BLaER1 treated with 17β-estradiol and CSF1 and Interleukin-3, amounts not matched to agents 10 nM and 100 nM (cell line): ENCODE measurements at regions not wholly inside any gene's neighbourhood (a gene's known extent, or its start where the extent isn't known, plus 50 kb on each side); places are given as distances from the start of the nearest gene placed in this dataset.

ENCODE experiments used
- H3K27ac ChIP-seq, 11 experiments: shearing (Covaris generic); formaldehyde crosslinking; 2 replicates each; pipeline ENCODE4 v1.8.1; 2022
- H3K27me3 ChIP-seq, 11 experiments: shearing (Covaris generic); formaldehyde crosslinking; 2 replicates each; pipeline ENCODE4 v1.8.1; 2022
- H3K36me3 ChIP-seq, 11 experiments: shearing (Covaris generic); formaldehyde crosslinking; 2 replicates each; pipeline ENCODE4 v1.8.1; 2022
- H3K4me1 ChIP-seq, 10 experiments: shearing (Covaris generic); formaldehyde crosslinking; 2 replicates each; pipeline ENCODE4 v1.8.1; 2022
- H3K4me2 ChIP-seq, 11 experiments: shearing (Covaris generic); formaldehyde crosslinking; 2 replicates each; pipeline ENCODE4 v1.8.1; 2022
- H3K4me3 ChIP-seq, 10 experiments: shearing (Covaris generic); formaldehyde crosslinking; 2 replicates each; pipeline ENCODE4 v1.8.1; 2022
- H3K9ac ChIP-seq, 11 experiments: shearing (Covaris generic); formaldehyde crosslinking; 2 replicates each; pipeline ENCODE4 v1.8.1; 2022
- H3K9me3 ChIP-seq, 11 experiments: shearing (Covaris generic); formaldehyde crosslinking; replicated peaks in 1 of 11; 2 replicates each; pipeline ENCODE4 v1.8.1; 2022
- H4K20me1 ChIP-seq, 11 experiments: shearing (Covaris generic); formaldehyde crosslinking; 2 replicates each; pipeline ENCODE4 v1.8.1; 2022
- Cebpa-rat ChIP-seq, 11 experiments: shearing (Covaris generic); IDR thresholded peaks; 2 replicates each; pipeline ENCODE4 v1.8.1; 2022

- no peak for TF ChIP-seq Cebpa-rat (IDR thresholded peaks at IDR 0.05)
- H3K4me3 ChIP-seq: no peak overlapping the region
- no peak overlapping the region for H3K27ac ChIP-seq
- H3K9ac ChIP-seq: no peak overlapping the region
- peak overlapping the region in 3 of 11 experiments; percentile 24 to 32 (median 29); a peak in 2 of 22 replicates for H3K4me2 ChIP-seq
- no peaks in the 10 kb centered on the region for H4K20me1 ChIP-seq
- no peaks in the 10 kb centered on the region for H3K9me3 ChIP-seq
- no peaks in the 10 kb centered on the region for H3K36me3 ChIP-seq
- H3K27me3 ChIP-seq: no peaks in the 10 kb centered on the region
- H3K4me1 ChIP-seq: peaks cover 0 to 15% (median 6%) of the 10 kb centered on the region in 10 experiments; a peak in 13 of 20 replicates
Measured at GRCh38 chr5:61731267-61731945, 399.3 kb downstream of the ZSWIM6 start.

- Histone ChIP-seq H3K9ac (no peak overlapping the region), H3K4me3 (no peak overlapping the region), H3K27me3 (no peaks in the 10 kb centered on the region), H3K36me3 (no peaks in the 10 kb centered on the region), H3K27ac (no peak overlapping the region), H3K9me3 (no peaks in the 10 kb centered on the region), H4K20me1 (no peaks in the 10 kb centered on the region), H3K4me2 (no peak overlapping the region), H3K4me1 (peaks cover 0 to 20% (median 12%) of the 10 kb centered on the region in 10 experiments; a peak in 14 of 20 replicates)
- TF ChIP-seq Cebpa-rat (IDR thresholded peaks at IDR 0.05): no peak
Measured at GRCh38 chr5:61731946-61732314, 399.9 kb downstream of the ZSWIM6 start.

- no peak overlapping the region for H3K4me2 ChIP-seq
Measured at GRCh38 chr5:61732369-61732768, 400.3 kb downstream of the ZSWIM6 start.

GRCh38 chr5:61732796-61733195, 400.7 kb downstream of the ZSWIM6 start:
- no peak for TF ChIP-seq Cebpa-rat (IDR thresholded peaks at IDR 0.05)
- no peak overlapping the region for H3K4me2 ChIP-seq

More at GRCh38 chr5:61732369-61732768, 400.3 kb downstream of the ZSWIM6 start:
- Histone ChIP-seq H4K20me1 (no peaks in the 10 kb centered on the region), H3K27ac (no peak overlapping the region), H3K4me3 (no peak overlapping the region), H3K4me1 (peaks cover 0 to 24% (median 16%) of the 10 kb centered on the region in 10 experiments; a peak in 14 of 20 replicates), H3K27me3 (no peaks in the 10 kb centered on the region), H3K36me3 (no peaks in the 10 kb centered on the region), H3K9me3 (no peaks in the 10 kb centered on the region), H3K9ac (no peak overlapping the region)
- no peak for TF ChIP-seq Cebpa-rat (IDR thresholded peaks at IDR 0.05)

GRCh38 chr5:61734001-61734400, 401.9 kb downstream of the ZSWIM6 start:
- no peak for TF ChIP-seq Cebpa-rat (IDR thresholded peaks at IDR 0.05)
- H3K27me3 ChIP-seq: no peaks in the 10 kb centered on the region
- no peaks in the 10 kb centered on the region for H3K36me3 ChIP-seq
- no peak overlapping the region for H3K9ac ChIP-seq
- H3K4me2 ChIP-seq: no peak overlapping the region
- H4K20me1 ChIP-seq: no peaks in the 10 kb centered on the region
- H3K4me3 ChIP-seq: no peak overlapping the region
- peaks cover 0 to 31% (median 19%) of the 10 kb centered on the region in 10 experiments; a peak in 14 of 20 replicates for H3K4me1 ChIP-seq
- H3K27ac ChIP-seq: no peak overlapping the region
- no peaks in the 10 kb centered on the region for H3K9me3 ChIP-seq

More at GRCh38 chr5:61732796-61733195, 400.7 kb downstream of the ZSWIM6 start:
- Histone ChIP-seq H3K27ac (no peak overlapping the region), H3K27me3 (no peaks in the 10 kb centered on the region), H3K4me1 (peaks cover 0 to 28% (median 19%) of the 10 kb centered on the region in 10 experiments; a peak in 14 of 20 replicates), H4K20me1 (no peaks in the 10 kb centered on the region), H3K9me3 (no peaks in the 10 kb centered on the region), H3K9ac (no peak overlapping the region), H3K4me3 (no peak overlapping the region), H3K36me3 (no peaks in the 10 kb centered on the region)

GRCh38 chr5:61734966-61735365, 402.9 kb downstream of the ZSWIM6 start:
- no peak overlapping the region for H3K9ac ChIP-seq
- TF ChIP-seq Cebpa-rat (IDR thresholded peaks at IDR 0.05): no peak
- no peaks in the 10 kb centered on the region for H4K20me1 ChIP-seq
- peaks cover 0 to 31% (median 19%) of the 10 kb centered on the region in 10 experiments; a peak in 14 of 20 replicates for H3K4me1 ChIP-seq
- H3K4me3 ChIP-seq: no peak overlapping the region
- H3K27me3 ChIP-seq: no peaks in the 10 kb centered on the region
- H3K4me2 ChIP-seq: no peak overlapping the region
- no peaks in the 10 kb centered on the region for H3K9me3 ChIP-seq
- H3K36me3 ChIP-seq: no peaks in the 10 kb centered on the region
- H3K27ac ChIP-seq: no peak overlapping the region

GRCh38 chr5:61735531-61735930, 403.5 kb downstream of the ZSWIM6 start:
- no peak overlapping the region for H3K27ac ChIP-seq
- no peak overlapping the region for H3K9ac ChIP-seq
- H3K4me3 ChIP-seq: no peak overlapping the region
- H3K4me2 ChIP-seq: no peak overlapping the region
- peaks cover 0 to 28% (median 18%) of the 10 kb centered on the region in 10 experiments; a peak in 14 of 20 replicates for H3K4me1 ChIP-seq
- no peaks in the 10 kb centered on the region for H3K9me3 ChIP-seq
- H3K27me3 ChIP-seq: no peaks in the 10 kb centered on the region
- no peak for TF ChIP-seq Cebpa-rat (IDR thresholded peaks at IDR 0.05)
- no peaks in the 10 kb centered on the region for H4K20me1 ChIP-seq
- no peaks in the 10 kb centered on the region for H3K36me3 ChIP-seq

GRCh38 chr5:61735995-61736394, 403.9 kb downstream of the ZSWIM6 start:
- Histone ChIP-seq H3K27me3 (no peaks in the 10 kb centered on the region), H4K20me1 (no peaks in the 10 kb centered on the region), H3K9me3 (no peaks in the 10 kb centered on the region), H3K4me3 (no peak overlapping the region), H3K9ac (no peak overlapping the region), H3K4me2 (peak overlapping the region in 6 of 11 experiments; percentile 43 to 62 (median 52); a peak in 10 of 22 replicates), H3K4me1 (peaks cover 0 to 24% (median 16%) of the 10 kb centered on the region in 10 experiments; a peak in 14 of 20 replicates), H3K27ac (no peak overlapping the region), H3K36me3 (no peaks in the 10 kb centered on the region)
- no peak for TF ChIP-seq Cebpa-rat (IDR thresholded peaks at IDR 0.05)

- H3K9me3 ChIP-seq: no peaks in the 10 kb centered on the region
- no peak overlapping the region for H3K9ac ChIP-seq
- peak overlapping the region in 2 of 11 experiments; percentile 0 to 11; a peak in 2 of 22 replicates for H3K27ac ChIP-seq
- H3K4me3 ChIP-seq: no peak overlapping the region
- no peaks in the 10 kb centered on the region for H4K20me1 ChIP-seq
- TF ChIP-seq Cebpa-rat (IDR thresholded peaks at IDR 0.05): no peak
- peaks cover 0 to 23% (median 16%) of the 10 kb centered on the region in 10 experiments; a peak in 14 of 20 replicates for H3K4me1 ChIP-seq
- H3K36me3 ChIP-seq: no peaks in the 10 kb centered on the region
- no peaks in the 10 kb centered on the region for H3K27me3 ChIP-seq
- peak overlapping the region in 8 of 11 experiments; percentile 32 to 62 (median 50); a peak in 15 of 22 replicates for H3K4me2 ChIP-seq
Measured at GRCh38 chr5:61737301-61737963, 405.4 kb downstream of the ZSWIM6 start.
